WI38 (cell line): ENCODE measurements at regions not wholly inside any gene's neighbourhood (a gene's known extent, or its start where the extent isn't known, plus 50 kb on each side); places are given as distances from the start of the nearest gene placed in this dataset.
"Not testable (repeated sequence)": the region's sequence is repeated elsewhere in the genome, so short reads cannot be mapped to it uniquely, and the experiment has no call there.

Experiments used
- H3K4me3 ChIP-seq: 2 replicates; pipeline ENCODE4 v1.5.1; 2011; ENCODE audit warnings: low read depth, mild to moderate bottlenecking, control low read depth, low read length
- TF ChIP-seq, protein P1 (sequence below): IDR thresholded peaks from 2 replicates; pipeline ENCODE4 v1.5.1; 2012; ENCODE audit warnings: low read depth, mild to moderate bottlenecking, control low read depth, low read length

DNA sequence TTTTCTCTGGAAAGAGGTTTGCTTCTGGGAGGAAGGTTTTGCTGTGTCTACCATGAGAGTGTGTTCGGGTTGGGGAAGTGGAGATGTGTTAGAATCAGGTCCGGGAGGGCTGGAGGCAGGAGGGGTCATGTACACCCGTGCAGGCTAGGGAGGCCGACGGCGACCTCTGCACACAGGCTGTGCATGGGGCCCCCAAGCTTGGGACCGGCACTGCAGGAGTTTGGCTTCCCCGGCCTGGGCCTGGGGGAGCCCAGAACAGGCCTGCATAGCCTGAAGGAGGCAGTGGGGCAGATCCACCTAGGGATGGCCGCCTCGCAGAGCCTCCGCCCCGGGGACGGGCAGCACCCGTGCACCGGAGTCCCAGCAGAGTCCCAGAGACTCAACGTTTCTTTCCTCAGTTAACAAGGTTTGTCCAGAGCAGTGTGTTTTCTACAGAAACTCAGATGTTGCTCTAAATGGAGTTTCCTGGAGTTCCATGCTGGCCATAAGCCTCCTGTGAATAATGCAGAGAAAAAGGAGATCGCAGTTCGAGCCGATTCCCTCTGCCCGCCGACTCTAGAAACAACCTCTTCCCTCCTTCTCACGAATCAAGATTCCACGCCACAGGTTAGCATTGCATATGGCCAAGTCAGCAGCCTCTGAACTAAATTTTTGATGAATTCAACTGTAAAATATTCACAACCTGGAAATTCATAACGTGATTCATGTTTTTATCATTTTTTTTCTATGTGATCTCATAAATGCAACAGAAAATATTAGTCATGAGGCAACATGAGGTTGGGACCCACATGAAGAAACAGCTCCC is 427.3 kb downstream of the BRD1 start:
- H3K4me3 ChIP-seq: no peak overlapping the region
- TF ChIP-seq, protein P1, sequence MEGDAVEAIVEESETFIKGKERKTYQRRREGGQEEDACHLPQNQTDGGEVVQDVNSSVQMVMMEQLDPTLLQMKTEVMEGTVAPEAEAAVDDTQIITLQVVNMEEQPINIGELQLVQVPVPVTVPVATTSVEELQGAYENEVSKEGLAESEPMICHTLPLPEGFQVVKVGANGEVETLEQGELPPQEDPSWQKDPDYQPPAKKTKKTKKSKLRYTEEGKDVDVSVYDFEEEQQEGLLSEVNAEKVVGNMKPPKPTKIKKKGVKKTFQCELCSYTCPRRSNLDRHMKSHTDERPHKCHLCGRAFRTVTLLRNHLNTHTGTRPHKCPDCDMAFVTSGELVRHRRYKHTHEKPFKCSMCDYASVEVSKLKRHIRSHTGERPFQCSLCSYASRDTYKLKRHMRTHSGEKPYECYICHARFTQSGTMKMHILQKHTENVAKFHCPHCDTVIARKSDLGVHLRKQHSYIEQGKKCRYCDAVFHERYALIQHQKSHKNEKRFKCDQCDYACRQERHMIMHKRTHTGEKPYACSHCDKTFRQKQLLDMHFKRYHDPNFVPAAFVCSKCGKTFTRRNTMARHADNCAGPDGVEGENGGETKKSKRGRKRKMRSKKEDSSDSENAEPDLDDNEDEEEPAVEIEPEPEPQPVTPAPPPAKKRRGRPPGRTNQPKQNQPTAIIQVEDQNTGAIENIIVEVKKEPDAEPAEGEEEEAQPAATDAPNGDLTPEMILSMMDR: no peak

DNA sequence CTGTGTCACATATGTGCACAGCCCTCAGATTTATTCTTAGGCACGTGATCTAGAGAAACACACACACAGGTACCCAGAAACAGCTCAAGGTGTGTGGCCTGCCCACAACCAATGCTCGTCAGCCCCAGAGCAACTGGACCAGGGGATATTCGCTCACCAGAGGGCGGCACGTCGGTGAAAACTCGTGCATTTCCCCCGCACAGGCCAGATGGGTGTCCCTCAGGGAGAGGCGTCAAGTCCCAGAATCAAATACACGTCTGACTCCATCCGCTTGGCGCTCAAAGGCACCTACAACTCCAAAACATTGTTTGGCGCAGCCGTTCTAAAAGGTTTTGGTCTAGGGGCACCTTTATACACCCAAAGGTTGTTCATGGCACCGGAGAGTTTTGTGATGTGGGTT is 429.0 kb downstream of the BRD1 start:
- TF ChIP-seq, protein P1: no peak
- no peak overlapping the region for H3K4me3 ChIP-seq

DNA sequence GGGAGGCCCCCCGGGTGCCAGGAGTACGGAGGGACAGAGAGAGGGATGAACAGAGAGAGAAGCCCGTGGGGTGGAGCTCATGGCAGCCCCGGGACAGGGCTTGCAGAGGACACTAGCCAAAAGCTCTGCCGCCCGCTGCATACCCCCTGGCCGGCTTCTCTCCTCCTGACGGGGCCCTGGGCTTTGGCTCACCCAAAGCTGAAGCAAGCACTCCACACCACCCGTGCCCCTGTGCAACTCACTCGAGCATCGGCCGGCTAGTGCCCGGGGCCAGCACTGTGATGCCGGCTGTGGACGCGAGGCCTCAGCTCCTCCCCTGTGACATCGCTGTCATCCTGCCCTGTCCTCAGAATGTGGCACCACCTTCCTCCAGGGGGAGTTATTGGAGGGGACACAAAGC is 429.6 kb downstream of the BRD1 start:
- H3K4me3 ChIP-seq: no peak overlapping the region
- TF ChIP-seq, protein P1: no peak

DNA sequence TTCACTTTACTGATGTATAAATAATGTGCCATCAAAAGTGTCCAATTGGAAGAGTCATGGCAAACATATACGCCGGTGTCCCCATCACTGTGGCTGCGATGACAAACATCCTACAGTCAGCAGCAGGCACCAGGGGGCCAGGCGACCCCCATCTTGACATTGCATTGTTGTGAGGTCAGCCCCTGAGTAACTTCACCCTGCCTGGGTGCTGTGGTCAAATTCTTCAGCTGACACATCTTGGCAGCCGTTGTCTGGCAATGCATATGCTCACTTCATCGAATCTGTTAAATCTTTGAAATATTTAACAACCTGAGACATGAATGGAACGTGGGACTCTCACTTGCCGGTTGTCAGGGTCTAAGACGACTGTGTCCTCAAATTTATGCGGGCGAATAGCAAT is 430.9 kb downstream of the BRD1 start:
- H3K4me3 ChIP-seq: no peak overlapping the region

DNA sequence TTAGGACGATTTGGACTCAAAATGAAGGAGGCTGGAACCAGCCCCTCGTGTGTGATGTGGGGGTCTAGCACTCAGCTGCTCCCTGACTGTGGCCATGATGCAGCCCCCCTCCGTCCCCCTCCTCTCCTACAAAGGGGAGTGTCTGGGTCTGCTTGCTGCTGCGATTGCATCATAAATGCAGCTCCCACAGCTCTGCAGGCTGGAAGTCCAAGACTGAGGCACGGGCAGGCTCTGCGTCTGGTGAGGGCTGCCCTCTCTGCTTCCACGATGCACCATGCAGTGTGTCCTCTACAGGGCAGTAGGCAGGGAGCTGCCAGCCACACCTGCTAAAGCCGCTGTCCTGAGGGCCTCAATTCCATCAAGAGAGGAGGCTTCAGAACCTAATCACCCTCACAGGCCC is 432.1 kb downstream of the BRD1 start:
- TF ChIP-seq, protein P1: no peak
- H3K4me3 ChIP-seq: no peak overlapping the region

More for the DNA sequence above, 430.9 kb downstream of the BRD1 start:
- TF ChIP-seq, protein P1: no peak

DNA sequence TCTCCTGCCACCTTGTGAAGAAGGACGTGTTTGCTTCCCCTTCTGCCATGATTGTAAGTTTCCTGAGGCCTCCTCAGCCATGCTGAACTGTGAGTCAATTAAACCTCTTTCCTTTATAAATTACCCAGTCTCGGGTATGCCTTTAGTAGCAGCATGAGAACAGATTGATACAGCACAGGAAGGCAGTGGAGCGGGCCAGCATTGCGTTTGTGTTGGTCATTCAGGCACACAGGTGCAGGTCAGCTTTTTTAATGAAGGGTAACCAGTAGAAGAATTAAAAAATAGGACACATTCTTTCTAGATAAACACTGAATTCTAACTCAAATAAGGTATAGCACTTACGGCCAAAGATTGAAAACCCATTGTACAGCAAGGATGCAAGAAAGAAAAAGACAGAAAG is 432.6 kb downstream of the BRD1 start:
- not testable (repeated sequence) for H3K4me3 ChIP-seq

DNA sequence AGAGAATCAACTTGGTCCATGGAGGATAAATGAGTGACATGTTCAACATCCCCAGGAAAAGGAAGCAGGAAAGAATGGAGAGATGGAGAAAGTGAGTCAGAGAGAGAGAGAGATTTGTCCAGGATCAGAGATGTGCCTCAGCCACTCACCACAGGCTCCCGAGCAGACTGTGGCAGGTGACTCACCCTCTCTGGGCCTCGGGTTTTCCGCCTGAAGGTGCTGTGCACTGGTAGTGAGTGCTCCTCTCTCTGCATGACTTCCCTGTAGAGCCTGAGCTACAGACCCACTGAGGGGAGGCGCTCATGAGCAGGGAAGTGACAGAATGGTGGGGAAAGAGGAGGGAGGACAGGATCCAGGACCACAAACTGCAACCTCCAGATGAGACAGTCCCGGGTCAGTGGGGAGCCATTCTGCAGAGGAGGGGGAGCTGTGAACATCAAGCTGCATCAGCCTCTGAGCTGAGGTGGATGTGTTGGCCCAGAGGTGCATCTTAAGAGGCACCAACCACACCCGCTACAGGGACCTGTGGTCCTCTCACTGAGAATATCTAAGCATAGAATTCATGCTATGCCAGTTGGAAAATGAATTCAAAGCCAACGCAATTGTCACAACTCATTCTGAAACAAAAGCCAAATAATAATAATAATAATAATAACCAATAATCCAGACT is 433.4 kb downstream of the BRD1 start:
- no peak overlapping the region for H3K4me3 ChIP-seq
- TF ChIP-seq, protein P1: no peak
